Endothelial cell of umbilical vein (primary cell): ENCODE measurements at regions not wholly inside any gene's neighbourhood (a gene's known extent, or its start where the extent isn't known, plus 50 kb on each side); places are given as distances from the start of the nearest gene placed in this dataset.

ENCODE experiments used
- BruUV-seq: library from RNA; stranded (reverse); fragments of 400-500 nt; replicated peaks from 2 replicates; lab custom pipeline; 2021; lab: Mats Ljungman, UMichigan
- CTCF ChIA-PET: fragments of 300-600, 350-600 bp; sonication (Branson Sonifier 250); formaldehyde crosslinking; loops from one replicate; lab custom pipeline; 2021; ENCODE audit warnings: antibody characterized with exemption, inconsistent platforms; lab: Charles Lee
- POLR2A ChIA-PET: fragments of 300-600, 350-600 bp; sonication (Branson Sonifier 250); formaldehyde crosslinking; loops from one replicate; lab custom pipeline; 2021; ENCODE audit warnings: antibody characterized with exemption, inconsistent platforms; lab: Charles Lee
- DNase-seq: peaks from one replicate; pipeline ENCODE4 v3.0.0-alpha.2; 2011; ENCODE audit warnings: low read depth, low spot score
- FAIRE-seq: peaks from 2 replicates; lab custom pipeline; 2011; peaks lifted over from hg19 to GRCh38; lab: Jason Lieb, UNC
- H2AFZ ChIP-seq: 2 replicates; pipeline ENCODE4 v1.6.0; 2012; ENCODE audit warnings: low read depth, low read length, control low read depth, inconsistent platforms
- H3K27ac ChIP-seq: 2 replicates; pipeline ENCODE4 v1.5.1; 2011; ENCODE audit warnings: low read depth, mild to moderate bottlenecking, control low read depth, low read length, moderate library complexity; ENCODE audit not compliant: insufficient read depth
- H3K27me3 ChIP-seq, 2 experiments: 2 replicates each; pipeline versions ENCODE4 v1.6.0 to v1.6.1; 2011; ENCODE audit warnings: low read length in 2 of 2, mixed read lengths in 1 of 2; ENCODE audit not compliant: control insufficient read depth in 2 of 2, insufficient read depth in 2 of 2
- H3K36me3 ChIP-seq, 2 experiments: 2 replicates in 1 of 2; 3 replicates in 1 of 2; pipeline ENCODE4 v1.5.1; 2011; ENCODE audit warnings: low read length in 2 of 2, mild to moderate bottlenecking in 1 of 2, moderate library complexity in 1 of 2; ENCODE audit not compliant: control insufficient read depth in 2 of 2, insufficient read depth in 2 of 2; ENCODE audit errors: extremely low read depth in 1 of 2
- H3K4me1 ChIP-seq: 3 replicates; pipeline ENCODE4 v1.5.1; 2011; ENCODE audit warnings: mild to moderate bottlenecking, low read length; ENCODE audit not compliant: control insufficient read depth, insufficient read depth; ENCODE audit errors: extremely low read depth
- H3K4me2 ChIP-seq: 2 replicates; pipeline ENCODE4 v1.6.1; 2011; ENCODE audit warnings: low read length, control low read depth, mixed read lengths; ENCODE audit not compliant: insufficient read depth
- H3K4me3 ChIP-seq, 3 experiments: fragments of 200-600 bp in 1 of 3; sonication (generic), shearing (Covaris generic) in 1 of 3; replicated peaks in 1 of 3; 2 replicates each; pipeline ENCODE4 v1.5.1; 2011 to 2016; ENCODE audit warnings: control low read depth in 3 of 3, low read length in 3 of 3, mild to moderate bottlenecking in 2 of 3, inconsistent platforms in 1 of 3, low read depth in 1 of 3, moderate library complexity in 1 of 3; ENCODE audit not compliant: insufficient read depth in 1 of 3
- H3K79me2 ChIP-seq: 2 replicates; pipeline ENCODE4 v1.6.0; 2012; ENCODE audit warnings: low read length, inconsistent platforms; ENCODE audit not compliant: control insufficient read depth, insufficient read depth
- H3K9ac ChIP-seq: replicated peaks from 2 replicates; pipeline ENCODE3; 2011; ENCODE audit warnings: low read length, control low read depth; ENCODE audit not compliant: insufficient read depth; ENCODE audit errors: extremely low read depth
- H3K9me1 ChIP-seq: replicated peaks from 3 replicates; pipeline ENCODE4 v1.6.0; 2011; ENCODE audit warnings: mild to moderate bottlenecking, low read length; ENCODE audit not compliant: control insufficient read depth, insufficient read depth; ENCODE audit errors: extremely low read depth
- H3K9me3 ChIP-seq: replicated peaks from 2 replicates; pipeline ENCODE4 v1.5.1; 2012; ENCODE audit warnings: low read length, inconsistent platforms; ENCODE audit not compliant: control insufficient read depth, insufficient read depth
- H4K20me1 ChIP-seq: replicated peaks from 2 replicates; pipeline ENCODE3; 2011; ENCODE audit warnings: mild to moderate bottlenecking, low read length; ENCODE audit not compliant: control insufficient read depth, insufficient read depth; ENCODE audit errors: extremely low read depth
- CTCF ChIP-seq, 2 donors: IDR thresholded peaks; 1 replicate in 1 of 2; 2 replicates in 1 of 2; pipeline ENCODE4 v1.5.1; 2011; ENCODE audit warnings: low read length in 2 of 2, mild to moderate bottlenecking in 2 of 2, moderate library complexity in 2 of 2, control low read depth in 1 of 2, inconsistent platforms in 1 of 2, low read depth in 1 of 2; ENCODE audit not compliant: insufficient read depth in 1 of 2; ENCODE audit errors: extremely low read depth in 1 of 2
- EZH2 ChIP-seq: IDR thresholded peaks from 2 replicates; pipeline ENCODE4 v1.6.1; 2012; ENCODE audit warnings: borderline replicate concordance, low read depth, mild to moderate bottlenecking, moderate library complexity, low read length, inconsistent platforms; ENCODE audit not compliant: severe bottlenecking
- FOS ChIP-seq: IDR thresholded peaks from 2 replicates; pipeline ENCODE4 v1.6.1; 2011; ENCODE audit warnings: mild to moderate bottlenecking, low read length, moderate library complexity, borderline replicate concordance; ENCODE audit not compliant: insufficient read depth
- GATA2 ChIP-seq: IDR thresholded peaks from 2 replicates; pipeline ENCODE4 v1.7.0; 2011; ENCODE audit warnings: low read depth, mild to moderate bottlenecking, moderate library complexity, mixed read lengths, low read length; ENCODE audit not compliant: insufficient read length, insufficient read depth
- JUN ChIP-seq: IDR thresholded peaks from 2 replicates; pipeline ENCODE4 v1.6.1; 2011; ENCODE audit warnings: borderline replicate concordance, low read depth; ENCODE audit not compliant: insufficient read length, insufficient read depth
- MAX ChIP-seq: IDR thresholded peaks from 2 replicates; pipeline ENCODE4 v1.6.1; 2011; ENCODE audit not compliant: insufficient read depth, insufficient read length
- MYC ChIP-seq: IDR thresholded peaks from one replicate; pipeline ENCODE4 v1.6.1; 2011; ENCODE audit warnings: mild to moderate bottlenecking, low read depth, low read length
- POLR2A ChIP-seq: IDR thresholded peaks from 2 replicates; pipeline ENCODE4 v1.6.1; 2012; ENCODE audit warnings: low read depth, mild to moderate bottlenecking, control low read depth, low read length
- POLR2AphosphoS5 ChIP-seq: IDR thresholded peaks from 2 replicates; pipeline ENCODE4 v1.6.1; 2012; ENCODE audit warnings: low read depth, mild to moderate bottlenecking, control low read depth, low read length, moderate library complexity; ENCODE audit not compliant: insufficient read depth
- dilution Hi-C: fragments of 300-500 bp; cut with MboI; formaldehyde crosslinking; loops from one replicate; pipeline ENCODE4 v1.15.0; 2019; ENCODE audit warnings: low sequenced_read_pairs; ENCODE audit not compliant: extremely low pct_ligation_motif_present
- intact Hi-C: fragments of 100-400 bp; cut with micrococcal nuclease; formaldehyde crosslinking; loops from one replicate; pipeline ENCODE4 v1.10.0; 2022

- H3K36me3 ChIP-seq, result no peaks in the 10 kb centered on the region
- DNase-seq, result no peak
- TF ChIP-seq POLR2A (no peak), JUN (no peak), MAX (no peak), CTCF (IDR thresholded peaks at IDR 0.05; ENCODE audit: extremely low read depth in 1 of 2, insufficient read depth in 1 of 2, low read depth in 1 of 2, low read length in 2 of 2) (no peak), FOS (no peak), POLR2AphosphoS5 (no peak), EZH2 (no peak), MYC (no peak), GATA2 (no peak)
- intact Hi-C loops, result no loop called here
- no TSS peak for BruUV-seq
- no peaks in the 10 kb centered on the region for H3K4me1 ChIP-seq
- no peak overlapping the region for H3K4me3 ChIP-seq
- ChIA-PET CTCF (no interaction called here), POLR2A (no interaction called here)
- no peak overlapping the region for H3K27ac ChIP-seq
- peaks cover 3% of the 10 kb centered on the region for H3K9me3 ChIP-seq
- no peaks in the 10 kb centered on the region for H4K20me1 ChIP-seq
- no peak overlapping the region for H2AFZ ChIP-seq
- dilution Hi-C loops, result no loop called here
- no peak overlapping the region for H3K4me2 ChIP-seq
- no peak overlapping the region for H3K9ac ChIP-seq
- no peak for FAIRE-seq
- H3K9me1 ChIP-seq, result no peaks in the 10 kb centered on the region
- H3K27me3 ChIP-seq, result no peaks in the 10 kb centered on the region
- H3K79me2 ChIP-seq, result no peaks in the 10 kb centered on the region
These were observed 250.9 kb upstream of the DAB1 start for GRCh38 chr1:57674801-57675200.
